Lower lobe of right lung (tissue), 2 donors: ENCODE measurements at regions not wholly inside any gene's neighbourhood (a gene's known extent, or its start where the extent isn't known, plus 50 kb on each side); places are given as distances from the start of the nearest gene placed in this dataset.
"Not testable (repeated sequence)": the region's sequence is repeated elsewhere in the genome, so short reads cannot be mapped to it uniquely, and the experiment has no call there.

Source experiments
- ATAC-seq, 2 donors: fragments of 200-7000 bp; cut with Tn5 transposase; one replicate each; pipeline ENCODE4 v1.9.1; 2020 to 2022; ENCODE audit warnings: mild to moderate bottlenecking in 2 of 2, moderate library complexity in 2 of 2
- DNase-seq: peaks from one replicate; pipeline ENCODE4 v3.0.0-alpha.2; 2020
- H3K27ac ChIP-seq: fragments of 200-600 bp; one replicate; pipeline ENCODE4 v1.8.0; 2022
- H3K27me3 ChIP-seq: fragments of 200-600 bp; one replicate; pipeline ENCODE4 v1.8.0; 2022; ENCODE audit warnings: low read depth
- H3K36me3 ChIP-seq: fragments of 200-600 bp; one replicate; pipeline ENCODE4 v1.8.0; 2022; ENCODE audit warnings: mild to moderate bottlenecking
- H3K4me1 ChIP-seq: fragments of 200-600 bp; one replicate; pipeline ENCODE4 v1.8.0; 2022
- H3K4me3 ChIP-seq: fragments of 200-600 bp; one replicate; pipeline ENCODE4 v1.8.0; 2022; ENCODE audit warnings: mild to moderate bottlenecking
- H3K9me3 ChIP-seq: fragments of 200-600 bp; one replicate; pipeline ENCODE4 v1.8.0; 2022
- intact Hi-C: fragments of 100-400 bp; cut with DNase I; formaldehyde crosslinking; loops from one replicate; pipeline ENCODE4 v1.11.0; 2022
- TF ChIP-seq, protein P1 (sequence below): fragments of 200-600 bp; IDR thresholded peaks from one replicate; pipeline ENCODE4 v1.8.0; 2022; ENCODE audit warnings: antibody characterized with exemption, mild to moderate bottlenecking
- donor health status: DM: no; HTN: yes; CAD: no; lungs with severe emphysema.

DNA sequence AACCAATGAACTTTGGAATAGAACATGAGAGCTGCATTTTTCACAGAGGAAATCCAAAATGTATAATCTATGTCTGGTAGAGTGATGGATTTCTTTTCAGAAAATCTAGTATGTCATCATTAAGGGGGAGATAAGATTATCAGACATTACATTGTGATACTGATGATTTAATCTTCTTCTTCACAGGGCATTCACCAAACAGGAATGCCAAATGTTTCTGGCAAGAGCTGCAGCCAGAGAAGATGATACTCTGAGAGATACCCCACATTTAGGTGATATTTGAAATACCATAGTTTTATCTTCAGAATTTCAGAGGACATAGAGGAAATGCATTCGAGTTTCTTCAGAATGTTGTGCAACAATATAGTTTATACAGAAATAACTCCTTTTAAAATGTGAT lies 1523.7 kb upstream of the ADGRL3 start:
- no peaks in the 10 kb centered on the region for H3K9me3 ChIP-seq
- no peaks in the 10 kb centered on the region for H3K27me3 ChIP-seq
- H3K36me3 ChIP-seq = no peaks in the 10 kb centered on the region
- no peak overlapping the region for H3K27ac ChIP-seq
- ATAC-seq = no peak
- TF ChIP-seq, protein P1, sequence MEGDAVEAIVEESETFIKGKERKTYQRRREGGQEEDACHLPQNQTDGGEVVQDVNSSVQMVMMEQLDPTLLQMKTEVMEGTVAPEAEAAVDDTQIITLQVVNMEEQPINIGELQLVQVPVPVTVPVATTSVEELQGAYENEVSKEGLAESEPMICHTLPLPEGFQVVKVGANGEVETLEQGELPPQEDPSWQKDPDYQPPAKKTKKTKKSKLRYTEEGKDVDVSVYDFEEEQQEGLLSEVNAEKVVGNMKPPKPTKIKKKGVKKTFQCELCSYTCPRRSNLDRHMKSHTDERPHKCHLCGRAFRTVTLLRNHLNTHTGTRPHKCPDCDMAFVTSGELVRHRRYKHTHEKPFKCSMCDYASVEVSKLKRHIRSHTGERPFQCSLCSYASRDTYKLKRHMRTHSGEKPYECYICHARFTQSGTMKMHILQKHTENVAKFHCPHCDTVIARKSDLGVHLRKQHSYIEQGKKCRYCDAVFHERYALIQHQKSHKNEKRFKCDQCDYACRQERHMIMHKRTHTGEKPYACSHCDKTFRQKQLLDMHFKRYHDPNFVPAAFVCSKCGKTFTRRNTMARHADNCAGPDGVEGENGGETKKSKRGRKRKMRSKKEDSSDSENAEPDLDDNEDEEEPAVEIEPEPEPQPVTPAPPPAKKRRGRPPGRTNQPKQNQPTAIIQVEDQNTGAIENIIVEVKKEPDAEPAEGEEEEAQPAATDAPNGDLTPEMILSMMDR = no peak
- no peak for DNase-seq
- H3K4me1 ChIP-seq = no peaks in the 10 kb centered on the region
- no peak overlapping the region for H3K4me3 ChIP-seq
- intact Hi-C loops = no loop called here

DNA sequence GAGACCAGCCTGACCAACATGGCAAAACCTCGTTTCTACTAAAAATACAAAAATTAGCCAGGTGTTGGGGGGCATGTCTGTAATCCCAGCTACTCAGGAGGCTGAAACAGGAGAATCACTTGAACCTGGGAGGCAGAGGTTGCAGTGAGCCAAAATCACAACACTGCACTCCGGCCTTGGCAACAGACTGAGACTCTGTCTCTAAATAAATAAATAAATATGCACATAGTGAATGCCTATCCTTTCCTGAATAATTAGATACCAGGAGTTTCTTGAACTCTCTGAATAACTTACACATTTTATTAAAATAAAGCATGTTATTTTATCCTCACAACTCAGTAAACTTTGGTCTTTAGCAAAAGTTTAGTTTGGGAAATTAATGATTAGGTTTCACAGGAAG lies 1523.1 kb upstream of the ADGRL3 start:
- DNase-seq, H3K27ac ChIP-seq, H3K4me3 ChIP-seq, H3K9me3 ChIP-seq, intact Hi-C loops, H3K36me3 ChIP-seq, H3K27me3 ChIP-seq, ATAC-seq, H3K4me1 ChIP-seq: not testable (repeated sequence)

DNA sequence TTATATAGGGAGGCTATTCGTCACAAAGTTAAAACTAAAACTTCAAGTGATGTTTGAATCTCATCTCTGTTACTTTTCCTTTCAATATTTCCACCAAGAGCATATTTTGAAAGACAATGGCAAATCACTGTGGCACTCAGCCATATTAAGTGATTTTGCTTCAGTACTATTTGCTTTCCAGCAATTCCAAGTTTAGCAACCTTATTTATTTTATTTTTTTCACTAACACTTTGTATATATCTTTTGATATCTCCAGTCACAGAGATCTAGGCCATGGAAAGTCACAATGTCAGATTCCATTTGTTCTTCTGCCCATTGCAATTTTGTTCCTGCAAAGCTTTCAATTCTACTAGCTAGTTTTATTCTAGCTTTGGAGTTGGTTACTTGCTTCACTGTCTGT lies 1514.5 kb upstream of the ADGRL3 start:
- intact Hi-C loops = no loop called here
- DNase-seq (no peak), ATAC-seq (no peak)
- no peaks in the 10 kb centered on the region for H3K9me3 ChIP-seq
- no peaks in the 10 kb centered on the region for H3K27me3 ChIP-seq
- H3K36me3 ChIP-seq = no peaks in the 10 kb centered on the region
- H3K4me1 ChIP-seq = no peaks in the 10 kb centered on the region
- TF ChIP-seq, protein P1 = no peak
- no peak overlapping the region for H3K27ac ChIP-seq
- no peak overlapping the region for H3K4me3 ChIP-seq

DNA sequence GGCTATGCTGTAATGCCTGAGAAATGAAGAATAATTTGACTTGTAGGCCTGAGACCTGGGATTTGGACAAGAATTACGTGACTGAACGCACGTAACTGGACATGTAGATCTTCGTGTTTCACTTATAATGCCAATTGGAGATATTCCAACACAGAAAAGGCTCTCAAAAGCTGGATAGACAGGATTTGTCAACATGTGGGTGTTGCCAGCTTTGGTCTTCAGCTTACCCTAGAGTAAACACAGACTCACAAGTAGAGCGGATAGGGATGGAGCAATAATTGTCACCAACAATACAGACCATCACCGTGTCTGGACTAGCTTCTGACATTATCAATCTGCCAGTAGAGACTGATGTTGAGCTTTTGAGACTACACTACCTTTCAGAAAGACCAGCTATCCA lies 1511.0 kb upstream of the ADGRL3 start:
- ATAC-seq (no peak), DNase-seq (no peak)
- H3K27ac ChIP-seq = no peak overlapping the region
- no peaks in the 10 kb centered on the region for H3K27me3 ChIP-seq
- intact Hi-C loops = no loop called here
- TF ChIP-seq, protein P1 = no peak
- H3K9me3 ChIP-seq = no peaks in the 10 kb centered on the region
- H3K36me3 ChIP-seq = no peaks in the 10 kb centered on the region
- H3K4me3 ChIP-seq = no peak overlapping the region
- no peaks in the 10 kb centered on the region for H3K4me1 ChIP-seq

DNA sequence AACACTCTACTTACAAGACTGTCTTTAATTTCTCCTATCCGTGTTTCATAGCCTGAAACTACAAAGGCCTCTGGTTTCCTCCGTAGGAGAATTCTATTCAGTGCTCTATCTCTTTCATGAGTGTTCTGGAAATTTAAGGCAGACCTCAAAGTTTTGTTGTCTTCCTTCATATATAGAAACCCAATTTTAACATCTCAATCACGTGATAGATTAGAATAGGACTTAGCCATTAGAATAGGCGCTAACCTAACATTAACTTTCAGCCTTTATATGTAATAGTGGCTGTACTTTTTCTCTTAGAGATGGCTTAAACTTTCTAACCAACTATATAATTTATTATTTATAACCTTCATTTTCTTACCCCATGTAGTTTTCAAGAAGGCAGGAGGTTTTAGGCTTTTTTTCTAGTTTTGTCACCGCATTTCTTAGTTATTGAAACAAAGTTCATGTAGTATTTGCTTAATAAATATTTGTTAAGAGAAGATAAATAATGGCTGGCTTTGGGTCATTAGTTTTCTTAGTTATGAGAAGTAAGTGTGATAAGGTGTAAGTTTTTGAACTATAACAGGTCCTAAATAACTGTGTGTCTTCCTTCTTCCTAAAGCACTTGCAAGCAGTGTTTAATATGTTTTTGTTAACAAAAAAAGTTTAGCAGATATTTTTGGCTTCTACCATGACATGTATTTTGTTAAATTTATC lies 1504.6 kb upstream of the ADGRL3 start:
- TF ChIP-seq, protein P1 = no peak
- ATAC-seq = no peak

DNA sequence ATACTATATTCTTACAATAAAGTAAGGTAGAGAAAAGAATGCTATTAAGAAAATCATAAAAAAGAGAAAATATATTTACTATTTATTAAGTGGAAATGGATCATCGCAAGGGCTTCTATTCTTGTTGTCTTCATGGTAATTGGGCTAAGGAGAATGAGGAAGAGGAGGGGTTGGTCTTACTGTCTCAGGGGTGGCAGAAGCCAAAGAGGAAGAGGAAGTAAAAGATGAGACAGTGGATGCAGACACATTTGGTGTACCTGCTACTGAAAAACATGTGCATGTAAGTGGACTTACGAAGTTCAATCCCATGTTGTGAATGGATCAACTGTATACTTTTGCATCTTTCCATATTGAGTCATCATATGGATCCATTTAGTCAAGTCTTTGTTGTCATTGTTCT lies 1502.1 kb upstream of the ADGRL3 start:
- TF ChIP-seq, protein P1 = no peak
- no peaks in the 10 kb centered on the region for H3K36me3 ChIP-seq
- H3K4me3 ChIP-seq = no peak overlapping the region
- no peaks in the 10 kb centered on the region for H3K27me3 ChIP-seq
- no peak for DNase-seq
- ATAC-seq = no peak
- H3K27ac ChIP-seq = no peak overlapping the region
- intact Hi-C loops = no loop called here
- no peaks in the 10 kb centered on the region for H3K9me3 ChIP-seq
- H3K4me1 ChIP-seq = no peaks in the 10 kb centered on the region

More for the DNA sequence above, 1504.6 kb upstream of the ADGRL3 start:
- Histone ChIP-seq H3K36me3 (no peaks in the 10 kb centered on the region), H3K27ac (no peak overlapping the region), H3K4me3 (no peak overlapping the region), H3K9me3 (no peaks in the 10 kb centered on the region), H3K4me1 (no peaks in the 10 kb centered on the region), H3K27me3 (no peaks in the 10 kb centered on the region)
- DNase-seq = no peak
- intact Hi-C loops = no loop called here
